SKM-1 treated with dmso at 0.1 percent for 144 hours (cell line): ENCODE measurements at regions not wholly inside any gene's neighbourhood (a gene's known extent, or its start where the extent isn't known, plus 50 kb on each side); places are given as distances from the start of the nearest gene placed in this dataset.
"Not testable (repeated sequence)": the region's sequence is repeated elsewhere in the genome, so short reads cannot be mapped to it uniquely, and the experiment has no call there.

Source experiments
- DNase-seq: peaks from one replicate; lab custom pipeline; 2025; ENCODE audit not compliant: unreplicated experiment; lab: John Stamatoyannopoulos, UW

DNA sequence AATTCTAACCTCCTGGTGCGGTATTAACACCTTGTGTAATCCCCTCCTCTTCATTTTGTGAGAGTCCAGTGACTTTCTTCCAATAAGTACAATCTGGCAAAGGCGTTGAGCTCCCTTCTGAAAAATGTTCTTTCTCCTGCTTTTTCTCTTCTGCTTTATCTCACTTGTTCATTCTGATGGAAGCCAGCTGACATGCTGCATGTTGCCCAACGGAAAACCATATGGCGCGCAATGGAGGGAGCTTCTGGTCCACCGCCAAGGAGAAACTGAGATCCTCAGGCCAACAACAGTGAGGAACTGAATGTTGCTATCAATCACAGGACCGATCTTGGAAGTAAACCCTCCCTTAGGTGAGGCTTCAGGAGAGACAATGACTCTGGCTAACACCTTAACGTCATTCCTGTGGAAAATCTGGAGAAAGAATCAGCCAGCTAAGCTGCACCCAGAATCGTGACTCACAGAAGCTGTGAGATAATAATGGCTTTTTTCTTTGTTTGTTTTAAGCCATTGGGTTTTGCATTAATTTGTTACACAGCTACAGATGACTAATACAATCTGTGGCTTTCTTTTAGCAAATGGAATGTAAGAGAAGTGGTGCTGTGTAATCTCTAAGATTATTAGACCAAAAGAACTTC is 1323.9 kb upstream of the DDX18 start:
- no peak for DNase-seq

DNA sequence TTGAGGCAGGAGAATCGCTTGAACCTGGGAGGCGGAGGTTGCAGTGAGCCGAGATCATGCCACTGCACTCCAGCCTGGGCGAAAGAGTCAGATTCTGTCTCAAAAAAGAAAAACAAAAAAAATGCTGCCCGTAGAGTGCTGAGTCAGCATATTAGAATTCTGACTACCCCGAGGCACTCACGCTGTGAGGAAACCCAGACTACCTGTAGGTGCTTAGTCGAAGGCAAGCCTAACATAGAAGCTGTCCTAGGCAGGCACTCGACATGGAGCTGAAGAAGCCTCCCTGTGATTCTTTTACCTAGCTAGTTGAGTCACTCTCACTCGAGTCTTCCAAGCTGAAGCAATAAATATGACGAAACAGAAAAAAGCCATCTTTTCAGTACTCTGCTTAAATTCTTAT is 1323.2 kb upstream of the DDX18 start:
- no peak for DNase-seq

DNA sequence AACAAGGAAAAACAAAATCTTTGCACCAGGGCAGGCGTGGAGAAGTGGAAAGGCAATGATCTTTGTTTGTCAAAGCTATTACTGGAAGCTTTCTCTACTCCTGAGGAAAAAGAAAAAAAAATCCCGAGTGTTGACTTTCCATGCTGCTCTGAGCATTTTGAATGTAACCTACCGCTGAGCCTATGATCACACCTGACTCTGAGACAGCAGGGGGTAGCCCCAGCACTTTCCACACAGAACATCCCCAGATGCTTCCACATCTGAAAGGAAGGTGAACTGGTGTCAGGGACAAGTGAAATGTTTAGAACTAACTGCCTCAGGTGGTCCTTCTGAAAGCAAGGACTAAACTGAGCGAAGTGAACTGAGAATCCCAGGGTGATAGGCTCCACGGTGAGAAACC is 1315.1 kb upstream of the DDX18 start:
- DNase-seq = no peak

DNA sequence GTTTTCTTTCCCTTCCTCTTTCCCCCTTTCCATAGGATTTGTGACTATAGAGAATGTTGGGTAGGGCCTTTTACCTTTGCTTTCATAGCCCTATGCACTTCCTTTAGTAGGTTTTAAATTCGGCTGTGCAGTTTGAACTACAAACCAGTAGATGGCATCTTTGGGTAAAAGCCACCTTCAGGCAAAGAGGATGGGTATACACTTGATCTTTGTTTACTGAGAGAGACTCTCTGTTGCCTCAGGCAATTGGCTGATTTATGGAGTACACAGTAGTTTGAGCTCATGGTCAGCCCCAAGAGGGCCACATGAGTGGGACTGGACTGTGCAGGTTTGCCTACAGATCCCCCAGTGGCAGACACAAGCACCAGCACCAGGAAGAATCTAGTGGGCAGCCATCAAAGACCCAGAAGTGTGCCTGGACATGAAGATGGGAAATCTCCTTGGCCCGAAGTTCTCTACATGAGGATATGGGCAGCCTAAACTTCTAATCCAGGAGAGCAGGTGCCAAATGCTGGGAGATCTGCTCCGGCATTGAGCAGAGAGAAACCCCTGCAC is 1304.3 kb upstream of the DDX18 start:
- peak; percentile 47 for DNase-seq

DNA sequence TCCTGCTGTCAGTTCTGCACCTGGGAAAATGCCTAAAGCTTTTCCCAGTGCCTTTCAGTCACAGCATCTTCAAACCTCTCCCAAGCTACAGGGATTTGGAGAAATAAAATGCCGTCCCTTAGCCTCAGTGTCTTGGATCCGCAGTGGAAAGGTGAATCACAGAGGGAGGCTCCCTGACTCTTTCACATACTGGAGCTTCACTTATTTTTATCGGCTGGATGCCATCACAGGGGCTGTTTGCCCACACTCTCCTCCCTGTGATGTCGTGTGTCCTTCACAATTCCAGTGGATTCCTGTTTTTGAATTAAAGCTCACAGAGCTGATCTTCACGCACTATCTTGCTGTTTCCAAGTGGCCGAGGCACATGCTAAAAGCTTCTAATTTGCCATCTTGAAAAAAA is 1303.1 kb upstream of the DDX18 start:
- DNase-seq = no peak

DNA sequence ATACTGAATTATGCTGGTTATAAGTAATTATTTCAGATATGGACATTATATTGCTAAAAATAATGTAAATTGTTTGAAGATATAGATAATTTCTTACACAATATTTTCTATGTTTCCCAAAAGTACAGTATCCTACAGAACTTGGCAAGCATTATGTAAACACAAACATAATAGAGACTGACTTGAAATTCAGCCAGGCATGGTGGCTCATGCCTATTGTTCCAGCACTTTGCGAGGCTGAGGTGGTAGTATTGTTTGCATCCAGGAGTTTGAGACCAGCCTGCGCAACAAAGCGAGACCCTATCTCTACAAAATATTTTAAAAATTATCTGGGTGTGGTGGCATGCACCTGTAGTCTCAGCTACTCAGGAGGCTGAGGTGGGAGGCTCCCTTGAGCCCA is 1300.5 kb upstream of the DDX18 start:
- DNase-seq = no peak

DNA sequence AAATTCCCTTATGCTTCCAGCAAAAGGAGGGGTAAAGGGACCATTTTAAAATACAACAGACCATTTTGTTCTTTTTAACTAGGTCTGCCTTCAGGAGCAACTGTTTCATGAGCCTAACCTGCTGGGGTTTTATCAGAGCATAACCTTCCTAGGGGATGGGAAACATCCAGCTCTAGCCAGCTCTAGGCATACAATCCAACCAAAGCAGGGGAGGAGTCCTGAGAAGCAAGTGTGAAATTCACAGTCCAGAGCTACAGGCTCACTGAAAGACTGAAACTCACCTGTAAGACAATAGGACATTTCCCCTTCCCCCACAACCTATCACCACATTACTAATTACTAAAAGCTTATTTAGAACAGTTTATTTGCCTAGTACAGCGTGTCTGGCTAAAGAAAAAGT is 1296.6 kb upstream of the DDX18 start:
- no peak for DNase-seq

DNA sequence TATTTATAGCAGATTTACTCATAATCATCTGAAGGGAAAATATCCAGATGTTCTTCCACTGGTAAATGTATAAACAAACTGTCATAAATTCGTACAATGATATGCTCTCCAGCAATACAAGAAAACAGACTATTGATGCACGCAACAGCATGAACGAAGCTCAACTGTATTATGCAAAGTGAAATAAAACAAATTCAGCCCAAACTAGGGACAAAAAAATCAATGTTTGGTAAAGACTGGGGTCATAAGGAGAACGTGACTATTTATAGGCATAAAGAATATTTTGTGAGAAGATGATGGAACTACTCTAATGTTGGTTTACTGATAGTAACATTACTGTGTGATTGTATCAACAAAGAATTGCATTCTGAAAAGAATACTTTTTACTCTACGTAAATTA is 1276.7 kb upstream of the DDX18 start:
- no peak for DNase-seq

DNA sequence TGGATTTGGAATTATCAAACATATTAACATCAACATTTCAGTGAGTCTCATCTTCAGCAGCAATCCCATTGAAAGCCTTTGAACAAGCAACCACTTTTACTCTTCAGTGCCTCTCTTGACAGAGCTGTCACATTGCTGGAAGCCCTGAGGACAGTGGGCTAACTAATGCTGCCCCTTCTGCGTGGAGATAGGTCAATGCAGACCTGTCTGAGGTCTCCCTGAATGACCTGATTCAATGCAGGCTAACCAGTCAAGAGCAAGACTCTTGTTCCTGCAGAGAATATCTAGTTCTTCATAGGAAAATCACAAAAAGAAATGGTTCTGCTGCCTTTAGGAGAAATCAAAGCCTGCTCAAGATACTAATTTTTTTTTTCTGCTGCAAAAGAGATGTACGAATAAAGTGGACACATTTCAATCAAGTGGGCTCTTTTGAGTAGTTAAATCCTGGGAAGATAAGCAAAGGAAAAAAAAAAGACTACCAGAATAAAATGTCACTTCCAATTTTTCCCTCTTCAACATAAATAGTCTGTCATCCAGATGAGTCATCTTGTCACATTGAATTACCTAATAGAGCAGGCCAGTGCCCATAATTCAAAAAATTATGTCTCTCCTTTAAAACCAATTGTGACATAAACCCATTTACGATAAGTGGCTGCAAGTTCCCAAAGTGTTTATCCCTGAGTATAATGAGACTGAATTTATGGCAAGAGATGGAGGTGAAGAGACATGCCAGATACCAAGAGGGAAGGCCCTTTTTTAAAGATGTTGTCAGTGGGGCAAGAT is 1269.0 kb upstream of the DDX18 start:
- DNase-seq = no peak

DNA sequence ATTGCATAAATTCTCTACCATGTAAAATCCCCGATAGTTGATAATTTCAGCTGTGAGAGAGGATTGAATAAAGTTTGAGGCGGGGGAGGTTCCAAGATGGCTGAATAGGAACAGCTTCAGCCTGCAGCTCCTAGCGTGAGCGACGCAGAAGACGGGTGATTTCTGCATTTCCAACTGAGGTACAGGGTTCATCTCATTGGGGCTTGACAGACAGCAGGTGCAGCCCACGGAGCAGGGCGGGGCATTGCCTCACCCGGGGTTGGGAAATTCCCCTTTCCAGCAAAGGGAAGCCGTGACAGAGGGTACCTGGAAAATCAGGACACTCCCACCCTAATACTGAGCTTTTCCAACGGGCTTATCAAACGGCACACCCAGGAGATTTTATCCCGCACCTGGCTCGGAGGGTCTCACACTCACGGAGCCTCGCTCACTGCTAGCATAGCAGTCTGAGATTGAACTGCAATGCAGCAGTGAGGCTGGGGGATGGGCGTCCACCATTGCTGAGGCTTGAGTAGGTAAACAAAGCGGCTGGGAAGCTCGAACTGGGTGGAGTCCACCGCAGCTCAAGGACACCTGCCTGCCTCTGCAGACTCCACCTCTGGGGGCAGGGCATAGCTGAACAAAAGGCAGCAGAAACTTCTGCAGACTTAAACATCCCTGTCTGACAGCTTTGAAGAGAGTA is 1261.6 kb upstream of the DDX18 start:
- DNase-seq = not testable (repeated sequence)

DNA sequence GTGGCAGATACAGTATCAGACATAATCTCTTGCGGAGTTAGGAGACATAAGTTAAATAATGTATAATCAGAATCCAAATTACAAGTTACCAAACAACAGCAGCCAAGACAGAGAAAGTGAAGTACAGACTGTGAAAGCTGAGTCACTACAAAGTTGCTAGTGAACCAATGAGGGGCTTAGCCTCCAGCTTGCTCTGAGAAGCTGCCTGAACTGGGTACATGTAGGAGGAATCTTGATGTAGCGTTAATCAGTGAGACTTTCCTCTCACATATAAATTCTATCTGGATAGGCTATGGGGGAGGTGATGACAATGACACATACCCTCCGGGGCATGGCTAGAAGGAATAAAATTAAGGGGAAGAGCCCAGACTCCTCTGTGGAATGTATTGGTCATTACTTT is 1234.3 kb upstream of the DDX18 start:
- no peak for DNase-seq

DNA sequence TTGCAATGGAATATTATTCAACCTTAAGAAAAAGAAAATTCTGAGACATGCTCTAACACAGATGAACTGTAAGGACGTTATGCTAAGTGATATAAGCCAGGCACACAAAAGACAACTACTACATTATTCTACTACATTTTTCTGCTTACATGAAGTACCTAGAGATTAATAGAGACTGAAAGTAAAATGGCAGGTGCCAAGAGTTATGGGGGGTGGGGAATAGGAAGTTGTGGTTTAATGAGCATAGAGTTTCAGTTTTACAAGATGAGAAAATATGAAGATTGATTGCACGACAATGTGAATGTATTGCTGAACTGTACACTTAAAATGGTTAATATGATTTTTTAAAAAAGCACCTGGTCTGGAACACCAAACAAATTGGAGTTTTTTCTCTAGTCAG is 1231.6 kb upstream of the DDX18 start:
- DNase-seq = no peak

DNA sequence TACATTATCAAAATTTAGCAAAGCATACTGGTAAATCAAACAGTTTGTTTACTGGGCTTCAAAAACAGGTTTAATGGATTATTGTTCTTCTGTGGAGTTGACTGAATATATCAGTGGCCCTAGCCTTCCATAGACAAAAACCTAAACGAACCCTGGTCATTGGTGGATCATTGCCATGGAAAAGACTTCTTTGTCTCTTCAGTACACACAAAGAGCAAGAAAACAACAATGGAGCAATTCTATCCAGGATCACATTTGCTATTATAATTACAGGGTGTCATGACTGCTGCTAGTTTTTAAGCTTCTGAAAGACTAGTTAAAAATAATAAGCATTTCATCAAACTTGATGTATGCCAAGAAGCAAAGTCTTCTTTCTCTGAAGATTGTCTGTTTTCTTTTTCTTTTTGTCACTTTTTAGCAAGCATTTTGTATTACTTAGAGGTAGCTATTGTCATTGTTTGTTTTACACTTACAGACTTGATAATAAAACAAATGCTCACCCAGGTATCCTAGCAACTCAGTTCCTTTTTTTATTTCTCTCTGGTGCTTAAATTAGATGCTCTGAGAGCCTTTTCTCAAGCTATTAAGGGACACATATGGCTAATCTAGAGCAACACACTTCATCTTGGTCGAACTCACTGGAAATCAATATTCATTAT is 1228.7 kb upstream of the DDX18 start:
- no peak for DNase-seq

DNA sequence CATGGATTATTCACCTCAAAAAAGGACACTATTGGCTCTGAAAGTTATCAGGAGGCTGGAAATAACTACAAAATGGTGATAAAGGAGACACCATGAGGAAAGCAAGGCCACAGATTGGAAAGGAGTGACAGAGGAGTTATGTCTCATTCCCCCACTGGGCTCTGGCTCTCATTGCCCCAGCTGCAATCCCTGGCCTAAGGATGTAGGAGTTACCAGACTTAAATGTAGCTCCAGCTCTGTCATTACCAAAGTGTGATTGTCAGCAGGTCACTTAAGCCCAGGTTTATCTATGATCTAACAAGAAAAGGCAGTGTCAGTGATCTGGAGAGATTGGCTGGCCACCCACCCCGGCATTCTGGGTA is 1228.2 kb upstream of the DDX18 start:
- no peak for DNase-seq
